ENCODE measurements at regions not wholly inside any gene's neighbourhood (a gene's known extent, or its start where the extent isn't known, plus 50 kb on each side); places are given as distances from the start of the nearest gene placed in this dataset.

GRCh38 chr18:27695052-27695451 is 481.9 kb downstream of the CDH2 start:
- no peaks in the 10 kb centered on the region for H3K79me2 ChIP-seq (ENCODE audit: insufficient read depth, low read length)
- no peaks in the 10 kb centered on the region for H4K20me1 ChIP-seq (ENCODE audit: insufficient read depth, low read length)
- FAIRE-seq (no peak), DNase-seq (ENCODE audit: low read depth) (no peak)
- Mint-ChIP-seq H3K9me3 (ENCODE audit: unreplicated experiment) (no peaks in the 10 kb centered on the region), H3K4me3 (ENCODE audit: unreplicated experiment) (no peak overlapping the region), H3K36me3 (ENCODE audit: low read depth, unreplicated experiment) (no peaks in the 10 kb centered on the region), H3K27me3 (ENCODE audit: low read depth, unreplicated experiment) (no peaks in the 10 kb centered on the region), H3K27ac (ENCODE audit: unreplicated experiment) (peak overlapping the region; percentile 28), H3K4me1 (ENCODE audit: low read depth, unreplicated experiment) (peaks cover 3% of the 10 kb centered on the region)
- H3K27ac ChIP-seq (ENCODE audit: low read depth, low read length), result no peak overlapping the region
- TF ChIP-seq, protein P1, sequence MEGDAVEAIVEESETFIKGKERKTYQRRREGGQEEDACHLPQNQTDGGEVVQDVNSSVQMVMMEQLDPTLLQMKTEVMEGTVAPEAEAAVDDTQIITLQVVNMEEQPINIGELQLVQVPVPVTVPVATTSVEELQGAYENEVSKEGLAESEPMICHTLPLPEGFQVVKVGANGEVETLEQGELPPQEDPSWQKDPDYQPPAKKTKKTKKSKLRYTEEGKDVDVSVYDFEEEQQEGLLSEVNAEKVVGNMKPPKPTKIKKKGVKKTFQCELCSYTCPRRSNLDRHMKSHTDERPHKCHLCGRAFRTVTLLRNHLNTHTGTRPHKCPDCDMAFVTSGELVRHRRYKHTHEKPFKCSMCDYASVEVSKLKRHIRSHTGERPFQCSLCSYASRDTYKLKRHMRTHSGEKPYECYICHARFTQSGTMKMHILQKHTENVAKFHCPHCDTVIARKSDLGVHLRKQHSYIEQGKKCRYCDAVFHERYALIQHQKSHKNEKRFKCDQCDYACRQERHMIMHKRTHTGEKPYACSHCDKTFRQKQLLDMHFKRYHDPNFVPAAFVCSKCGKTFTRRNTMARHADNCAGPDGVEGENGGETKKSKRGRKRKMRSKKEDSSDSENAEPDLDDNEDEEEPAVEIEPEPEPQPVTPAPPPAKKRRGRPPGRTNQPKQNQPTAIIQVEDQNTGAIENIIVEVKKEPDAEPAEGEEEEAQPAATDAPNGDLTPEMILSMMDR (IDR thresholded peaks at IDR 0.05; ENCODE audit: insufficient read depth, low read depth, low read length), result no peak
- TF ChIP-seq EZH2 (IDR thresholded peaks at IDR 0.05; ENCODE audit: insufficient read depth, low read length), result no peak
- H3K4me1 ChIP-seq (ENCODE audit: insufficient read depth, low read length), result peaks cover 4% of the 10 kb centered on the region
- H3K9ac ChIP-seq (ENCODE audit: low read length), result no peak overlapping the region
- H3K36me3 ChIP-seq (ENCODE audit: insufficient read depth, low read length), result no peaks in the 10 kb centered on the region
- H3K4me3 ChIP-seq (ENCODE audit: insufficient read depth, low read depth, low read length), result no peak overlapping the region
- H2AFZ ChIP-seq (ENCODE audit: low read depth, low read length), result no peak overlapping the region
- no peaks in the 10 kb centered on the region for H3K27me3 ChIP-seq (ENCODE audit: insufficient read depth, low read length)
- H3K9me3 ChIP-seq (ENCODE audit: insufficient read depth, low read depth, low read length), result no peaks in the 10 kb centered on the region
- H3K4me2 ChIP-seq (ENCODE audit: low read length), result no peak overlapping the region

GRCh38 chr18:27688581-27688980 is 488.3 kb downstream of the CDH2 start:
- TF ChIP-seq EZH2 (IDR thresholded peaks at IDR 0.05; ENCODE audit: insufficient read depth, low read length), result no peak
- TF ChIP-seq, protein P1 (IDR thresholded peaks at IDR 0.05; ENCODE audit: insufficient read depth, low read depth, low read length), result no peak
- Mint-ChIP-seq H3K27me3 (ENCODE audit: low read depth, unreplicated experiment) (no peaks in the 10 kb centered on the region), H3K4me1 (ENCODE audit: low read depth, unreplicated experiment) (peaks cover 5% of the 10 kb centered on the region), H3K36me3 (ENCODE audit: low read depth, unreplicated experiment) (no peaks in the 10 kb centered on the region), H3K4me3 (ENCODE audit: unreplicated experiment) (no peak overlapping the region), H3K9me3 (ENCODE audit: unreplicated experiment) (no peaks in the 10 kb centered on the region), H3K27ac (ENCODE audit: unreplicated experiment) (no peak overlapping the region)
- Histone ChIP-seq H3K27me3 (ENCODE audit: insufficient read depth, low read length) (no peaks in the 10 kb centered on the region), H4K20me1 (ENCODE audit: insufficient read depth, low read length) (no peaks in the 10 kb centered on the region), H3K4me3 (ENCODE audit: insufficient read depth, low read depth, low read length) (no peak overlapping the region), H2AFZ (ENCODE audit: low read depth, low read length) (no peak overlapping the region), H3K4me1 (ENCODE audit: insufficient read depth, low read length) (no peaks in the 10 kb centered on the region), H3K36me3 (ENCODE audit: insufficient read depth, low read length) (no peaks in the 10 kb centered on the region), H3K9ac (ENCODE audit: low read length) (no peak overlapping the region), H3K27ac (ENCODE audit: low read depth, low read length) (no peak overlapping the region), H3K79me2 (ENCODE audit: insufficient read depth, low read length) (no peaks in the 10 kb centered on the region), H3K4me2 (ENCODE audit: low read length) (no peak overlapping the region), H3K9me3 (ENCODE audit: insufficient read depth, low read depth, low read length) (no peaks in the 10 kb centered on the region)
- DNase-seq (ENCODE audit: low read depth) (no peak), FAIRE-seq (no peak)

GRCh38 chr18:27687351-27687979 is 489.5 kb downstream of the CDH2 start:
- Histone ChIP-seq H3K27me3 (ENCODE audit: insufficient read depth, low read length) (no peaks in the 10 kb centered on the region), H3K36me3 (ENCODE audit: insufficient read depth, low read length) (no peaks in the 10 kb centered on the region), H3K27ac (ENCODE audit: low read depth, low read length) (no peak overlapping the region), H2AFZ (ENCODE audit: low read depth, low read length) (no peak overlapping the region), H3K4me3 (ENCODE audit: insufficient read depth, low read depth, low read length) (no peak overlapping the region), H3K4me1 (ENCODE audit: insufficient read depth, low read length) (no peaks in the 10 kb centered on the region), H4K20me1 (ENCODE audit: insufficient read depth, low read length) (no peaks in the 10 kb centered on the region), H3K4me2 (ENCODE audit: low read length) (no peak overlapping the region), H3K79me2 (ENCODE audit: insufficient read depth, low read length) (no peaks in the 10 kb centered on the region), H3K9me3 (ENCODE audit: insufficient read depth, low read depth, low read length) (no peaks in the 10 kb centered on the region), H3K9ac (ENCODE audit: low read length) (no peak overlapping the region)
- no peak overlapping the region for H3K27ac Mint-ChIP-seq (ENCODE audit: unreplicated experiment)
- H3K27me3 Mint-ChIP-seq (ENCODE audit: low read depth, unreplicated experiment), result no peaks in the 10 kb centered on the region
- FAIRE-seq (no peak), DNase-seq (ENCODE audit: low read depth) (no peak)
- no peaks in the 10 kb centered on the region for H3K36me3 Mint-ChIP-seq (ENCODE audit: low read depth, unreplicated experiment)
- no peak overlapping the region for H3K4me3 Mint-ChIP-seq (ENCODE audit: unreplicated experiment)
- no peaks in the 10 kb centered on the region for H3K9me3 Mint-ChIP-seq (ENCODE audit: unreplicated experiment)
- peaks cover 5% of the 10 kb centered on the region for H3K4me1 Mint-ChIP-seq (ENCODE audit: low read depth, unreplicated experiment)
- TF ChIP-seq EZH2 (IDR thresholded peaks at IDR 0.05; ENCODE audit: insufficient read depth, low read length), result no peak
- TF ChIP-seq, protein P1 (IDR thresholded peaks at IDR 0.05; ENCODE audit: insufficient read depth, low read depth, low read length), result no peak

All from astrocyte (in vitro differentiated cells and primary cell).